Adrenal gland (tissue), 9 donors: ENCODE measurements at regions not wholly inside any gene's neighbourhood (a gene's known extent, or its start where the extent isn't known, plus 50 kb on each side); places are given as distances from the start of the nearest gene placed in this dataset.

Source experiments
- DNase-seq, 7 donors: peaks; one replicate each; pipeline ENCODE4 v3.0.0-alpha.2; 2019 to 2020
- H3K27ac ChIP-seq, 5 donors: fragments of 200-600 bp; sonication (generic) in 4 of 5; 1 replicate in 3 of 5; 2 replicates in 2 of 5; pipeline versions ENCODE4 v1.5.1 to v1.8.0; 2016 to 2020; ENCODE audit warnings: mild to moderate bottlenecking in 1 of 5
- H3K27me3 ChIP-seq: fragments of 200-600 bp; 2 replicates; pipeline ENCODE4 v1.8.0; 2021
- H3K36me3 ChIP-seq, 2 donors: fragments of 200-600 bp; replicated peaks in 1 of 2; 1 replicate in 1 of 2; 2 replicates in 1 of 2; pipeline versions ENCODE4 v1.5.1 to v1.8.0; 2018 to 2022
- H3K4me1 ChIP-seq, 2 donors: fragments of 200-600 bp; replicated peaks in 1 of 2; 1 replicate in 1 of 2; 2 replicates in 1 of 2; pipeline versions ENCODE4 v1.5.1 to v1.8.0; 2018 to 2021
- H3K4me3 ChIP-seq, 4 donors: fragments of 200-600 bp; sonication (generic) in 3 of 4; one replicate each; pipeline ENCODE4 v1.5.1; 2016 to 2018
- H3K9me3 ChIP-seq, 3 donors: fragments of 200-600 bp; sonication (generic) in 1 of 3; replicated peaks in 1 of 3; 1 replicate in 2 of 3; 2 replicates in 1 of 3; pipeline versions ENCODE4 v1.5.1 to v1.8.0; 2016 to 2021
- POLR2A ChIP-seq, 2 donors: fragments of 450-650 bp; IDR thresholded peaks; one replicate each; pipeline ENCODE4 v1.6.1; 2017; ENCODE audit warnings: antibody characterized with exemption in 2 of 2, mild to moderate bottlenecking in 2 of 2, moderate library complexity in 1 of 2
- WGBS, 4 donors: extraction: QIAGEN DNeasy Blood & Tissue Kit in 2 of 4; methylation state at CpG; one replicate each; pipeline versions ENCODE4 v1.1.5 to v1.1.7; 2013 to 2017; 5-methylcytosine and 5-hydroxymethylcytosine counted together
- intact Hi-C, 2 donors: fragments of 100-400 bp; cut with DNase I; formaldehyde crosslinking; loops; one replicate each; pipeline versions ENCODE4 v1.14.1 to v1.15.0; 2022 to 2023
- TF ChIP-seq, protein P1 (sequence below), 6 experiments: fragments of 450-650 bp in 4 of 6; fragments of 200-600 bp in 2 of 6; sonication (generic) in 1 of 6; IDR thresholded peaks; 1 replicate in 5 of 6; 2 replicates in 1 of 6; pipeline versions ENCODE4 v1.5.1 to v1.8.0; 2016 to 2021; ENCODE audit warnings: antibody characterized with exemption in 6 of 6, mild to moderate bottlenecking in 2 of 6, moderate library complexity in 1 of 6
- donor health status: healthy with polysubstance abuse.
- donor health status: Bipolar disorder and iron deficiency.
- donor health status: DM: yes; HTN: yes; CAD: no.
- donor health status: DM: no; HTN: no; CAD: no.
- donor health status: DM: no; HTN: no; CAD: no.

DNA sequence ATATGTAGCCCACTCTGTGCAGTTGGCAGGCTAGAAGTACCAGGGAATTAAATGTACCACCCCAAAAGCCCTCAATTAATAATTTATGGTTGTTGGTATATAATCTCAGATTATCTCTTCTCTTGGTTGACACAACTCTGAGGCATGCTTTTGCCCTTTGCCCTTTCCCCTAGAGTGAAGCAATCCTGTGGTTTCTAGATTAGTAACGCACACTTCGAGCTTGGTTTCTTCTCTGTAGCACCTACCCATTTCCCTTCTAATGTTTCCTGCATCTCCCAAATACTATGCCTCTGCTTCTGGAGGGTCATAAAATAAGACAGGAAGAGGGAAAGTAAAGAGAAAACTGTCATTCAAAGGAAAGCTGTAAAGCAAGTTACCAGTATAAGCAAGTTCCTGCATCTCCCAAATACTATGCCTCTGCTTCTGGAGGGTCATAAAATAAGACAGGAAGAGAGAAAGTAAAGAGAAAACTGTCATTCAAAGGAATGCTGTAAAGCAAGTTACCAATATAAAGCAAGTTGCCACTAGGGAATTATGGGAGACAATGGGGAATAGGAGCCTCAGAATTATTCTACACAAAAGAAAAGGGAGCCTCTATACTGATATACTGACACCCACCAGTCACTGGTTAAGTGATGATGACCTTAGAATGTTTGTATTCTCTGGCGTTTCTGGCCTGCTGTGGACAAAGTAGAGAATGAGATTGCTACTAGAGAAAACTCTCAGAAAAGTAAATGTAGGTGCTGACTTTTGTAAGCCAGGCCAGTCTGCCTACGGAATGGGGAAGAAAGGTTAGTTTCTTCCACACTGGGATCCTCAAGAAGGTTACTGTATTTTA, 862.6 kb upstream of the MAN1A1 start:
- peaks cover 0 to 13% of the 10 kb centered on the region in 2 donors for H3K4me1 ChIP-seq
- WGBS, 4 donors = 66 to 72% (median 67%) methylated on average over 4 of the region's 4 CpGs

GRCh38 chr6:120202878-120203277, 853.3 kb upstream of the MAN1A1 start:
- WGBS, 4 donors = 90 to 96% (median 91%) methylated on average over 1 of the region's 1 CpG
- no peaks in the 10 kb centered on the region for H3K4me1 ChIP-seq
- intact Hi-C loops = no loop called here

More for the DNA sequence above, 862.6 kb upstream of the MAN1A1 start:
- Histone ChIP-seq H3K4me3 (no peak overlapping the region), H3K9me3 (no peaks in the 10 kb centered on the region), H3K27ac (no peak overlapping the region), H3K36me3 (no peaks in the 10 kb centered on the region), H3K27me3 (no peaks in the 10 kb centered on the region)
- intact Hi-C loops = no loop called here
- TF ChIP-seq, protein P1, sequence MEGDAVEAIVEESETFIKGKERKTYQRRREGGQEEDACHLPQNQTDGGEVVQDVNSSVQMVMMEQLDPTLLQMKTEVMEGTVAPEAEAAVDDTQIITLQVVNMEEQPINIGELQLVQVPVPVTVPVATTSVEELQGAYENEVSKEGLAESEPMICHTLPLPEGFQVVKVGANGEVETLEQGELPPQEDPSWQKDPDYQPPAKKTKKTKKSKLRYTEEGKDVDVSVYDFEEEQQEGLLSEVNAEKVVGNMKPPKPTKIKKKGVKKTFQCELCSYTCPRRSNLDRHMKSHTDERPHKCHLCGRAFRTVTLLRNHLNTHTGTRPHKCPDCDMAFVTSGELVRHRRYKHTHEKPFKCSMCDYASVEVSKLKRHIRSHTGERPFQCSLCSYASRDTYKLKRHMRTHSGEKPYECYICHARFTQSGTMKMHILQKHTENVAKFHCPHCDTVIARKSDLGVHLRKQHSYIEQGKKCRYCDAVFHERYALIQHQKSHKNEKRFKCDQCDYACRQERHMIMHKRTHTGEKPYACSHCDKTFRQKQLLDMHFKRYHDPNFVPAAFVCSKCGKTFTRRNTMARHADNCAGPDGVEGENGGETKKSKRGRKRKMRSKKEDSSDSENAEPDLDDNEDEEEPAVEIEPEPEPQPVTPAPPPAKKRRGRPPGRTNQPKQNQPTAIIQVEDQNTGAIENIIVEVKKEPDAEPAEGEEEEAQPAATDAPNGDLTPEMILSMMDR (IDR thresholded peaks at IDR 0.05) = no peak
- no peak for TF ChIP-seq POLR2A (IDR thresholded peaks at IDR 0.05)
- no peak for DNase-seq

DNA sequence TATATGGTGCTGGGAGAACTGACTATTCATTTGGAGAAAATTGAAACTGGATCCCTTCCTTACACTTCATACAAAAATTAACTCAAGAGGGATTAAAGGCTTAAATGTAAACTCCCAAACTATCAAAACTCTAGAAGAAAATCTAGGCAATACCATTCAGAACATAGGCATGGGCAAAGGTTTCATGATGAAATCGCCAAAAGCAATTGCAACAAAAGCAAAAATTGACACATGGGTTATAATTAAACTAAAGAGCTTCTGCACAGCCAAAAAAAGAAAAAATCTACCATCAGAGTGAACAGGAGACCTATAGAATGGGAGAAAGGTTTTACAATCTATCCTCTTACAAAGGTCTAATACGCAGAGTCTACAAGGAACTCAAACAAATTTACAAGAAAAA, 851.3 kb upstream of the MAN1A1 start:
- TF ChIP-seq POLR2A (IDR thresholded peaks at IDR 0.05) = no peak
- TF ChIP-seq, protein P1 (IDR thresholded peaks at IDR 0.05) = no peak
- Histone ChIP-seq H3K9me3 (no peaks in the 10 kb centered on the region), H3K4me3 (no peak overlapping the region), H3K36me3 (no peaks in the 10 kb centered on the region), H3K27me3 (no peaks in the 10 kb centered on the region), H3K27ac (no peak overlapping the region), H3K4me1 (no peaks in the 10 kb centered on the region)
- DNase-seq = no peak
- intact Hi-C loops = no loop called here
- 92 to 95% (median 94%) methylated on average over 2 of the region's 2 CpGs for WGBS, 4 donors

More at GRCh38 chr6:120202878-120203277, 853.3 kb upstream of the MAN1A1 start:
- no peak overlapping the region for H3K27ac ChIP-seq
- no peak for DNase-seq
- no peak for TF ChIP-seq POLR2A (IDR thresholded peaks at IDR 0.05)
- TF ChIP-seq, protein P1 (IDR thresholded peaks at IDR 0.05) = no peak
- no peak overlapping the region for H3K4me3 ChIP-seq
- H3K36me3 ChIP-seq = no peaks in the 10 kb centered on the region
- H3K9me3 ChIP-seq = no peaks in the 10 kb centered on the region
- H3K27me3 ChIP-seq = no peaks in the 10 kb centered on the region

- DNase-seq = peak; percentile 64 to 91 (median 85)
- H3K9me3 ChIP-seq = no peaks in the 10 kb centered on the region
- TF ChIP-seq POLR2A (IDR thresholded peaks at IDR 0.05) = peak in 1 of 2 donors; percentile 39
- TF ChIP-seq, protein P1 (IDR thresholded peaks at IDR 0.05) = no peak
- H3K4me1 ChIP-seq = no peaks in the 10 kb centered on the region
- no peak overlapping the region for H3K4me3 ChIP-seq
- H3K36me3 ChIP-seq = no peaks in the 10 kb centered on the region
- intact Hi-C loops = no loop called here
- H3K27ac ChIP-seq = peak overlapping the region; percentile 15 to 75 (median 63)
- no peaks in the 10 kb centered on the region for H3K27me3 ChIP-seq
These were observed 848.5 kb upstream of the MAN1A1 start for GRCh38 chr6:120198033-120198432.
